DOHH2 (cell line): ENCODE measurements at regions not wholly inside any gene's neighbourhood (a gene's known extent, or its start where the extent isn't known, plus 50 kb on each side); places are given as distances from the start of the nearest gene placed in this dataset.

Source experiments
- H3F3A ChIP-seq: fragments of 200-600 bp; sonication (generic), shearing (Covaris generic); 2 replicates; pipeline ENCODE4 v1.6.0; 2016; ENCODE audit warnings: antibody characterized with exemption, mild to moderate bottlenecking; ENCODE audit not compliant: control insufficient read depth, insufficient read depth
- H3K27ac ChIP-seq: fragments of 200-600 bp; sonication (generic); 2 replicates; pipeline ENCODE4 v1.5.1; 2014; ENCODE audit warnings: low read depth, mild to moderate bottlenecking, low read length, moderate library complexity
- H3K27me3 ChIP-seq: fragments of 200-600 bp; sonication (generic); 2 replicates; pipeline ENCODE4 v1.6.1; 2014; ENCODE audit warnings: mild to moderate bottlenecking, low read length, mixed read lengths; ENCODE audit not compliant: control insufficient read depth
- H3K36me3 ChIP-seq: fragments of 200-600 bp; sonication (generic); 2 replicates; pipeline ENCODE4 v1.6.1; 2014; ENCODE audit warnings: mild to moderate bottlenecking, low read length, moderate library complexity, mixed read lengths; ENCODE audit not compliant: control insufficient read depth
- H3K4me1 ChIP-seq: fragments of 200-600 bp; sonication (generic); 2 replicates; pipeline ENCODE4 v1.6.1; 2014; ENCODE audit warnings: mild to moderate bottlenecking, low read length, mixed read lengths; ENCODE audit not compliant: control insufficient read depth
- H3K4me2 ChIP-seq: fragments of 200-600 bp; sonication (generic); 2 replicates; pipeline ENCODE4 v1.6.0; 2014; ENCODE audit warnings: mild to moderate bottlenecking, low read length, moderate library complexity
- H3K4me3 ChIP-seq: fragments of 200-600 bp; sonication (generic); 2 replicates; pipeline ENCODE4 v1.5.1; 2014; ENCODE audit warnings: mild to moderate bottlenecking, low read length, mixed read lengths
- H3K79me2 ChIP-seq: fragments of 200-600 bp; sonication (generic); 2 replicates; pipeline ENCODE4 v1.6.1; 2014; ENCODE audit warnings: mild to moderate bottlenecking, low read length, mixed read lengths; ENCODE audit not compliant: control insufficient read depth
- H3K9me2 ChIP-seq: fragments of 200-600 bp; sonication (generic); replicated peaks from 2 replicates; pipeline ENCODE4 v1.6.1; 2014; ENCODE audit warnings: mild to moderate bottlenecking, low read length, mixed read lengths; ENCODE audit not compliant: control insufficient read depth
- H3K9me3 ChIP-seq: fragments of 200-600 bp; sonication (generic); 2 replicates; pipeline ENCODE4 v1.6.1; 2014; ENCODE audit warnings: antibody characterized with exemption, low read length, mixed read lengths; ENCODE audit not compliant: control insufficient read depth, insufficient read depth
- H4K20me1 ChIP-seq: fragments of 200-600 bp; sonication (generic); 2 replicates; pipeline ENCODE4 v1.6.0; 2014; ENCODE audit warnings: low read depth, mild to moderate bottlenecking, antibody characterized with exemption, low read length, moderate library complexity; ENCODE audit not compliant: control insufficient read depth, insufficient read depth
- CTCF ChIP-seq: fragments of 200-600 bp; sonication (generic); IDR thresholded peaks from one replicate; pipeline ENCODE4 v1.5.1; 2014; ENCODE audit warnings: antibody characterized with exemption, mild to moderate bottlenecking, low read depth, low read length; ENCODE audit not compliant: poor library complexity, severe bottlenecking
- EZH2phosphoT487 ChIP-seq: fragments of 200-600 bp; sonication (generic); IDR thresholded peaks from 2 replicates; pipeline ENCODE4 v1.6.1; 2017; ENCODE audit warnings: borderline replicate concordance, mild to moderate bottlenecking, antibody characterized with exemption, low read length, moderate library complexity, mixed read lengths

GRCh38 chr10:108812296-108812695 is 1111.0 kb downstream of the XPNPEP1 start:
- no peak for TF ChIP-seq EZH2phosphoT487
- TF ChIP-seq CTCF = no peak
- Histone ChIP-seq H4K20me1 (no peaks in the 10 kb centered on the region), H3K4me3 (no peak overlapping the region), H3K27me3 (no peaks in the 10 kb centered on the region), H3K9me2 (no peaks in the 10 kb centered on the region), H3K4me2 (no peak overlapping the region), H3K4me1 (no peaks in the 10 kb centered on the region), H3K79me2 (no peaks in the 10 kb centered on the region), H3K36me3 (no peaks in the 10 kb centered on the region), H3K9me3 (no peaks in the 10 kb centered on the region), H3K27ac (no peak overlapping the region), H3F3A (no peaks in the 10 kb centered on the region)

GRCh38 chr10:108808228-108808627 is 1115.1 kb downstream of the XPNPEP1 start:
- Histone ChIP-seq H3K4me3 (no peak overlapping the region), H3K4me1 (no peaks in the 10 kb centered on the region), H3K9me2 (no peaks in the 10 kb centered on the region), H3K27ac (no peak overlapping the region), H4K20me1 (no peaks in the 10 kb centered on the region), H3K9me3 (no peaks in the 10 kb centered on the region), H3K79me2 (no peaks in the 10 kb centered on the region), H3F3A (no peaks in the 10 kb centered on the region), H3K4me2 (no peak overlapping the region), H3K36me3 (no peaks in the 10 kb centered on the region), H3K27me3 (no peaks in the 10 kb centered on the region)
- no peak for TF ChIP-seq EZH2phosphoT487
- TF ChIP-seq CTCF = no peak

GRCh38 chr10:108801775-108802517 is 1121.4 kb downstream of the XPNPEP1 start:
- no peak for TF ChIP-seq CTCF
- TF ChIP-seq EZH2phosphoT487 = no peak
- Histone ChIP-seq H3K4me2 (no peak overlapping the region), H3K27me3 (no peaks in the 10 kb centered on the region), H3K36me3 (no peaks in the 10 kb centered on the region), H3K79me2 (no peaks in the 10 kb centered on the region), H3K4me3 (no peak overlapping the region), H3K9me2 (no peaks in the 10 kb centered on the region), H4K20me1 (no peaks in the 10 kb centered on the region), H3K27ac (no peak overlapping the region), H3K4me1 (no peaks in the 10 kb centered on the region), H3F3A (no peaks in the 10 kb centered on the region), H3K9me3 (no peaks in the 10 kb centered on the region)
